Myocyte (in vitro differentiated cells): ENCODE measurements at regions not wholly inside any gene's neighbourhood (a gene's known extent, or its start where the extent isn't known, plus 50 kb on each side); places are given as distances from the start of the nearest gene placed in this dataset.

Source experiments
- DNase-seq: peaks from one replicate; pipeline ENCODE4 v3.0.0-alpha.2; 2012; ENCODE audit warnings: low read depth

DNA sequence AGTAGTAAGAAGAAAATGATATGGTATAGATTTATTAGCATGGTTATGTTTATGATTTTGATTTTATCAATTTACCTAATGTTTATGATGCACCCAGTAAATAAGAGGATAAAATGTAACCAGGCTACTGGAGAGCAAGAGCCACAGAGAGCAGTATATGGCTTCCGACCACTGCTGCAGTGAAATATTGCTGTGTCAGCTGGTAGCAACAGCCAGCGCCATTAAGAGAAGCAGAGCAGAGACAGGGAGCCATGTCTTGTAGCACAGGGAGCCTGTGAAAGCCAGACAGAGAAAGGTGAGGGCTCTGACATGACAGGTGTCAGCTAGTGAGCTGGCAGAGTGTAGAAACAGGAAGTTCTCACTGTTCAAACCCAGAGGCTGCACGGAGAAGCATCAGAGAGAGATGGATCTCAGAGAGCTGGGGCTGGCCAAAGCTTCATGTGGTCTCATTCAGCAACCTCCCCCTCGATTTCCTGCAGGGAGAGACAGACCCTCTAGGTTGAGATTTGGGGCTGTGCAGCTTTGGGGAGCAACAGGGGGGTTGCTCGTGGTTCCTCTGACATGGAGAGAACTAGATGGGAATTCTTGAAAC lies 202.1 kb downstream of the MED10 start:
- no peak for DNase-seq

DNA sequence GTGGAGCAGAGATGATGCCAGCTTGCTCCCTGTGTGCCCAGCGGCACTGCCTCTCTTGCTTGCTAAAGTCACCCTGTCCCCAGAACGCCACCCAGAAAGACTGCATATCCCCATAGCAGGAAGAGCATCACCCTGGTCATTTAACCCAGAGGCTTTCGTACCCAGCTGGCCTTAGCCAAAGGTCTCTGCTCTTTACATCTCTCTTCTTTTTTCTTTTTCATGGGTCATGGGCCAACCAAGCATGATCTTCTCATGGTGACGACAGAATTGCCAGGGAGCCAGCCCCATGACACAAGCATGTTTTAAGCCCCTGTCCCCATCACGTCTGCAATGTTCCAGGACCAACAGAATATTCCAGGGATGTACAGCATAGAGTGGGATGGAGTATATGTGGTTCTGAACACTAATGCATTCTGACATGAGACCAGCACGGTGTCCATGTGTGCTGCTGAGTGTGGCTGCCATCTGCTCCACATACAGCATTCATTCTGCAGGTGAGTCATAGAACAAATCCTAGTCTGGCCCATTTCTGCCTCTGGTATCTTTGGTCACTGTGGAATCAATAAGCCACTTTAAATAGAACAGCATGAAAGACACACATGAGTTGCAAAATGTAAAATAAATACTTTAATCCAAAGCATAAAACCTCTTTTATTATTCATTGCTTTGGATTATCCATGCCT lies 203.0 kb downstream of the MED10 start:
- no peak for DNase-seq

DNA sequence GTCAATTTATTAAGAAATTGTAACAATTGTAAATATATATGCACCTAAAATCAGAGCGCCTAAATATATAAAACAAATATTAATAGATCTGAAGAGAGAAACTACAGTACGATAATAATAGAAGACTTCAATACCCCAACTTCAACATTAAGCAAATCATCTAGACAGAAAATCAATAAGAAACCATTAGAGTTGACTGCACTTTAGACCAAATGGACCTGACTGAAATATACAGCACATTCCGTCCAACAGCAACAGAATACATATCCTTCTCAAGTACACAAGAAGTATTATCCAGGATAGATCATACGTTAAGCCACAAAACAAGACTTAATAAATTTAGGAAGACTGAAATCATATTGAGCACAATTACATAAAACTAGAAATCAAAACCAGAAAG lies 208.7 kb downstream of the MED10 start:
- DNase-seq: no peak

DNA sequence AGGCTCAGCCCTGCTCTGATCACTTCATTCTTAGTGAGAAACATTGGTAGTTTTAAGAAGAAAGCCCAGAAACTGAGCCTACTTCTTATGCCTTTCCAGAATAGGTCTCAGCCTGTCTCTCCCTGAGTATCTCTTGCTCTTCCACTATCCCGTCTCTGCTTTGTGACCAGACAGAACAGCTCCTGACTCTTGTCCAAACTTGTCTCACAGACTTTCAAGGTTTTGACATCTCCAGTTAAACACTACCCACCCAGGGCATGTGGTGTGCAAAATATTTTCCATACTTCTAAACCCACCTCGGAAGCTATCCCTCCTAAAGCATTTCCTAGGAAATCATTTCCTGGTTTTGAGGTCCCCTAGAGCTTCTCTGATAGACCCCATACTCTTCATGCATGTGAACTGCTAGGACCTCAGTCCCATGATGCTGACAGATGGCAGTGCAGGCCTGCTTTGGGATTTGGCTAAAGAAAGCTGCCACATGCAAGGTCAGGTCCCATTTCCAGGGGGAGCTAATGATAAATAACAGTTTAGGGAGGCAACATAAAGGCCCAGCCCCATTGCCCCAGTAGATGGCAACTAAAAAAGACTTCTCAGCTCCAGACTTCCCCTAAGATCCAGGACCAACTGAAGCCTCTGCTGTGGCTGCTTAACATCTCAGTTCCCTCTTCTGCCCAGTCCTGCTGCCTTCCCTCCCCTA lies 211.5 kb downstream of the MED10 start:
- DNase-seq: no peak

DNA sequence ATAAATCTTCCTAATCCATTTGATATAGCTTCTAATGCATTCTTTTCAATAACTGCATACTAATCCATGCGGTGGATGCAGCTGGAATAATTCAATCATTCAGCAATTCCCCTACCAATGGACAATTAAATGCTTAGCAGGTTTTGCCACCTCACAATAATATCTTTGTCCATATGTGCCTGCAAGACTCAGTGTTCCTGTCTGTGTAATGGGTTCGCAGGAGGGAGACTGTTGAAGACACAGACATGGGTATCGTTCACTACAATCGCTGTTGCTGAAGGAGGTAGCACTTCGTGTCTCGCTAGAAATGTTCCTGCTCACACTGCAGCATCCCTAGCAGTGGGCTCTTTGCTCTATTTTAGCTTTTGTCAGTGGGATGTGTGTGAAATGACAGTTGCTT lies 214.4 kb downstream of the MED10 start:
- no peak for DNase-seq

DNA sequence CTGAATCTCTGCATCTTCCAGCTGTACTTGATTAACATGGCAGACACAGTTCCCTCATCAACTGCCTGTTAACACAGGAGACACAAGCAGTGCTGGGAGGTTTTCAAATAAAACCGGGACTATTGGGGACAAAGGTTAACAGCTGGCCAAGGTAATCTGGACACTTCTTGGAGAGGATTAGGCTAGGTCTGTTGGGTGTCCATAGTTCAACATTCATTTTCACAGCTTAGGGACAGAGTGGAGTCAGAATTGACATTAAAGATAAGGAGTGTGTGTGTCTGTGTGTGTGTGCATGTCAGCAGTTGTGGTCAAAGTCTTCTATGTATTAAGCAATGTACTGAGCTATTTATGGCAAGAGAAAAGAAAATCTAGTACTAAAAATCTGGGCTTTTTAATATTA lies 216.2 kb downstream of the MED10 start:
- DNase-seq: no peak

DNA sequence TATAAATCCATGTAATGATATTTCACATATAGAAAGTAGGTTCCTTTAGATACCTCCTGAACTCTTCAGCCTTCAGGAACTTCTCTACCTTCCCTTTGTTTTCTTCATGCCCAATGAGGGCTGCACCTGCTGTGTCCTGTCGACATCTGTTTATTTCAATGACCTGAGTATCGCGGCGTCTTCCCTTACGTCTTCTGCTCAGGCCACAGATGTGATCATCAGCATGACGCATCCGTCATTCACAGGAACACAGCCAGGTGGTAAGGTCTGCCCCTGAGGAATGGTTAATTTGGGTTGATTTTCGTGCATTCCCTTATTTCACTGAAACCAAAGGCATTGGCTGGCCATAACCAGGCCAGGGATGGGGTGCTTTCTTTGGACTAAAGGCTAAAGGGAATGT lies 217.1 kb downstream of the MED10 start:
- no peak for DNase-seq

DNA sequence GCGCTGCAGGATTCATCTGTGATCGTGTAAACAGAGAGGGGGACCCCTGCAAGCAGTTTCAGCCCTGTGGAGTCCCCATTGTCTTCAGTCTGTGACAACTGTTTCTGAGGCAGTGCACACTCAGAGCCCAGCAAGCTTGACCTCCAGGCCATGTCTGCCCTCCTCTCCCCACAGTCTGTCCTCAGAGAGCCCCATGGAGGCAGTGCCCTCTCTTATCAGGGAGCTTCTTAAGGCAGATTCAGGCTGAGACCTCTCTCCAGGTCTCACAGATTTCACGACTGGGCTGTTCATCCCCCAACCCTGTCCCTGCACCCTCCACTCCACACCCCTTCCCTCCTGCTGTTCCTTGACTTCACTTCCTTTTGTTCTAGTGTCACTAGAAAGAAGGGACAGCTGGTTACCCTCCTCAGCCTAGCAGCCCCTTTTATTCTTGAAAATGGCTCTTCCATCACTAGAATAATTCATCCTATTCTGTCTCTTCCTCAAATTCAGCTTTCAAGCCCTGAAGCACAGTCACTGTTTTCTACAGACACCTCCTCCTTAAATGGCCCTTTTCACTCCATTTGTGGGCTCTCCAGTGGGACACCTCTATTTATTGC lies 218.4 kb downstream of the MED10 start:
- no peak for DNase-seq

DNA sequence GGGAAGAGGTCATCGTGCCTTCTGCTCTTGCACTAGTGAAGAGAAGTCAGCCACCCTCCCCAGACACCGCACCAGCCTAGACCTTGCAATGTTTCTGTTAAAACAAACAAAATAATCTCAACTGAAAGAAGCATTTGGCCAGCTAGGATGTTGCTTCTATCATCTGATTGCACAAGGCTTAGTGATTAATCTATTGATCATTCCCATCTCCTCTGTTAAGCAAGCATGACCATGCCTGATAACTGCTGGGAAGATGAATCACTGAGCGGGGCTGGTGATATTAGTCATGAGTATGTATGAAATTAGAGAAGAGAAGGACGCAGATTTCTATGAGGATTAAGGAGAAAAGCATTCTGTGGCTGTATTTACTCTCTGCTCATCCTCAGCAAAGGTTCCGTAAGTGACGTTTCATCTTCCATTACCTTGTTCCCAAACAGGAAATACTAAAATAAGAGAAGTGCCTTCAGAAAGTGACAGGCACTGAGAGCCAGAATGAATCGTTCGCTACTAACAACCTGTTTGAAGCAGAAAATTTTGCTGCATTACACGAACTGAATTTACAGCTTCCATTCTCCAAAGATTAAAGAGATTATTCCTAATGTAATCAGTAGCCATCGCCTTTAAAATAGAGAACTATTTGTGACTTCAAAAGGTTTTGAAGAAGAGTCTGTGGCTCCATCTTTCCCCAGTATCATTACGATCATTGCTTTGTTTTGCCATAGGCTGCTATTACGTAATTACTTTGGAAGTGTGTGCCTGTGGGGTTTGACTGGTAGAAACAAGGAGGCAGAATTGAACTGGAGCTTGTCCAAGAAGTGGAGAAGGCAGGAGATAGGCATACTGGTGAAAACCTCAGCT lies 219.1 kb downstream of the MED10 start:
- peak; percentile 39 for DNase-seq

DNA sequence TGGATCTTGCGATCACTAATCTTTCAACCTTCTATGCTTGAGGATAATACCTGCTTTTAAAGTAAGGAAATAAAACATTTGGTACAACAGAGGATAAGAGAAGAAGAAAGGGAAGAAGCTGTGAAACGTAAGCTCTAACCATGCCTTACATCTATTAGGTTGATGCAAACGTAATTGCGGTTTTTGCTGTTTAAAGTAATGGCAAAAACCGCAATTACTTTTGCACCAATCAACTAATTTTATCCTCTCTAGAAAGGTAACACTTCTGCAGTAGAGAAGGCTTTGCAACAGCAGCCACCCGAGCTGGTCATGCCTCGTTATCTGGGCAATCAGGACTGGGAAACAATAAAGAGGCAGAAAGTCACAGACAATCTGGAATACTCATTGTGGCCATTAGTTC lies 224.1 kb downstream of the MED10 start:
- no peak for DNase-seq

DNA sequence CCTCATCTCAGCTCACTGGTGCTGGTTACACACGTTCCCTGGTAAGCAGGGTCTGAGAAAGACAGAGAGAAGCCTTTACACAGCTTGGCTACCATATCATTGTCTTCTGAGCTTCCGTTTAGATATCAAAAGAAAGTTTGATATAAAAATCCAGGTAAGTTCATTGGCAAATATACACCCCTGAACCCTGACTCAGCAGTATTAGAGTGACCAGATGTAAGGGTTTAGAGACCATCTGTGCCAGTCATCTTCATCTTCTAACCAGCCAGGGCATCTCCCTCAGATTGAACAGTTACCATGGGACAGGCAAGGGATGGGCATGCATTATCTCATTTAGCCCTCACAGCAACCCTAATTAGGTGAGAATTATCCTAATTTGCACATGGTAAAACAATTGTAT lies 232.1 kb downstream of the MED10 start:
- no peak for DNase-seq

DNA sequence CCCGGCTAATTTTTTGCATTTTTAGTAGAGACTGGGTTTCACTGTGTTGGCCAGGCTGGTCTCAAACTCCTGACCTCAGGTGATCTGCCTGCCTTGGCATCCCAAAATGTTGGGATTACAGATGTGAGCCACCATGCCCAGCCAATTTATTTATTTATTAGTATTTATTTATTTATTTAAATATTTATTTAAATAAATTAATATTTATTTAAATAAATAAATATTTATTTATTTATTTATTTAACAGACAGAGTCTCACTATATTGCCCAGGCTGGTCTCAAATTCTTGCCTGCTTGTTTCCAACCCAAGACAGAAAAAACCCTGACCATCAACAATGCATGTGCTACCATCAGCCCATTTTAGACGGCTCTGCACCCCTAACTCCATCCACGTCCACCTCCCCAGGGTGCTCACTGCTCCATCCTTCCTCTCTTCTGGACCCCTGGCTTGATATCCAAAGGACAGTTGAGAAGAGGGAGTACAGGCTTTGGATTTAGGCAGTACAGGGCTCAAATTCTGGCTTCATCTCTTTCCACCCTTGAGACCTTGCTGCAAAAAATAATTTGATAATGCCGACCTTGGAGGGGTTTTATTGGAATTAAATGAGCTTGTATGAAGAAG lies 232.6 kb downstream of the MED10 start:
- DNase-seq: no peak

DNA sequence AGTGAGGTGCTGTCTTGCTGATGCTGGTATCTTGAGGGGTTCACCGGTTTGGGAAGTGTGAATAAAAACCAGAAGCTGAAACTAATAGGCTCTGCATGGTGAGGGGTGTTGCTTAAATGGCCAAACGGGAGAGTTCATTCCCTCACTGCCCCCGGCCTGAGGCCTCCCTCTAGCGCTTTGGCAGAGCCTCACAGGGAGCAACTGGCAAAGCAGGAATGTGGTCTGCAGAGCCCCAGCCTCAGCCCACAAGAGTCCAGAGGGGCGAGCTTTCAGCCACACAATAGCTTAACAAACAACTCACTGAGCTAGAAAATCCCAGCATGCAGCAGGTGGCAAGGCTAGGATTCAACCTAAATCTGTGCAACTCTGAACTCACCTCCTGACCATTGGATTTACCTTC lies 234.8 kb downstream of the MED10 start:
- DNase-seq: peak; percentile 2

DNA sequence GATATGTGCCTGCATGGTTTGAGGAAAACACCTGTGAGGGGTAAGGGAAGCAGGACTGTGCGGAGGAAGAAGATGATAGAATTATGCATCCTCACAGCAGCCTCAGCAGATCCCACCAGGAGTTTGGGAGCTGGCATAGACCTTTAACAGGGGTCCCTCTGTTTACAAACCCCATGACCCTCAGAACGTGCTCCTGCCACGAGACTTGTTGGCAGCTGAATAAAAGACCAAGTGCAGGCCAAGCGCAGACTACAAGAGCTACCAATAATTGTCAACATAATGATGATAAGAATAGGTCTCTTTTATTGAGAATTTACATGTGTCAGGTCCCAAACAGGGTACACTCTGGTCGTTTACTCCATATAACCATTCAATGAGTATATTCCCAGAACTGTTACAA lies 236.0 kb downstream of the MED10 start:
- no peak for DNase-seq

DNA sequence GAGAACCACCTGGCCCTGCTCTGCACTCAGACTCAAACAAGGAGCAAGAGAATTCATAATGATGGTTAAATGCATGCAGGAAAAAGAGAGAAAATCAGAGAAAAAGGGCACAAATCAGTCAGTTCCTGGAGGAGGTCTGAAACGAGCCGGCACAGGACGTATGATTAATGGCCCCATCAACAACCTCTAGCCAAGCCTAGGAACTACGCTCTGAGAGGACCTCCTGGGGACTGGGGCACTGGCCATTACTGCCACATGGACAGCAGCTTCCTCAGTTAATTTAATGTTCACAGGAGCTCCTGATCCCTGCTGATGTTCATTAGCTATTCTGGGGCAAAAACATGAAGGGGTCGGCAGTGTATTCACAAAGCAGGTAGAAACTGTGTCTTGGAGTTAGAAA lies 238.1 kb downstream of the MED10 start:
- no peak for DNase-seq

DNA sequence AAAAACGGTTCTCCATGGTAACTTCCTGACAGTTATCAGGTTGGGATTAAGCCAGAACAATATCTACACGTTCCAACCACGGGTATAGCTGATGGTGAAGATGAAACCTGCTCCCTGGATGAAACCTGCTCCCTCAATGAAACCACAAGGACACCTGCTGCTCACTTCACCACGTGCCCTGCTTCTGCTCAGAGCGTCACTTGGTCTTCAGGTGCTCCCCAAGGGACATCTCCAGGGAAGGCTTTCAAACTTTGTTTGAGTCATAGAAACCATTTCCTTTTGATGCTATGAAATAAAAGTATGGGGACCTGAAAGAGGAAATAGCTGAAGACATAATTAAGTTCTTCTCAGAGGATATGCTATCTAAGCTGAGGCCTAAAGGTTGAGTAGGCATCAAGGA lies 242.4 kb downstream of the MED10 start:
- DNase-seq: no peak

DNA sequence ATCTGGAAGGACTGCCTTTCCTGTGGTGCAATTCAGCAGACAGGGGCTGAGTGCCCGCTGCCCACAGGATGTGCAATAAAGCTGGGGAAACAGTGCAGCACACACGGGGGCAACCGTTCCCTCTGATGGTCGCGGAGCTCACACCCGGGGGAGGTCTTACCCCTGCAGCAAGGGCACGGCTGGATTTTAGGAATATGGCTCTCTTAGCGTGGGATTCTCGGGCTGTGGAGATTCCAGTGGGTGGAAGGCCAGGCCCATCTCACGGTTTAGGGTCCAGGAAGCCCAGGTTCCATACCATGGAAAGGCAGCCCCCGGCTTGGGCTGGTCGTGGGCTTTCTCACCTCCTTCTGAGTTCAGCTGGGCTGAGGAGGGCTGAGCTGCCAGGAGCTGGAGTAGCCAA lies 244.1 kb downstream of the MED10 start:
- no peak for DNase-seq

DNA sequence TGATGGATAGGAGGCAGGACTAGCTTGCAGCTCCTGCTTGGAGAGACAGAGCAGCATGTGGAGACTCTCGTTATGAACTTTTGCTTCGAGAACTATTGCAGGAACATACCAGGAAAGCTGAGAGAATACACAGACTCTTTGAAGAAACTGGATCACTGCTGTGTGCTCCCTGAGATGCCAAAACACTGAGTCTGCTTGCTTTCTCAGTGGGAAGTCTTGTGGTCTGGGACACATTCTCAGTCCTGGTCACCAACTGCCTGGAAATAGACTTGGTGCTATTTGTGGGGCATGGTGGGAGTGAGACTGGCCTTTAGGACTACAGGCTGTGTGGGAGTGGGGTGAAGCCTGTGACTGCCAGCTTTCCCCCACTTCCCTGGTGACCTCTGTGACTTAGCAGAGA lies 252.6 kb downstream of the MED10 start:
- peak; percentile 5 for DNase-seq

DNA sequence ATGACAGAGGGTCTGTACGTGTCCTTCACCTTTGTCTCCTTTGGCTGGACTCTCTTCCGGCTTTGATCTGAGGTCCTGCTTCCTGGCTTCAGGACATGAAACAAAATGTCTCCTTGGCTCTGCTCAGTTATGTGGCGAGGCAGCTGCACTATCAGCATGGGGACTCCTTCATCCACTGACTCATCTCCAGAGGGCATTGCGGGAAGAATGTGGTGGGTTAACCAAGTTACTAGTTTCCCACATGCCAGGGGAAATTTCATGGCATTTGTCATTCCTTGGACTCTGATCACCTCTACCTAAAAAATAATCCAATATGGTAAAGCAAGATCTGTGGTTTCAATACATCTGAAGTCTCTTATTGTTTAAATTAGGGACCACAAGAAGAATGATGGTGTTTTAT lies 259.7 kb downstream of the MED10 start:
- DNase-seq: peak; percentile 9

DNA sequence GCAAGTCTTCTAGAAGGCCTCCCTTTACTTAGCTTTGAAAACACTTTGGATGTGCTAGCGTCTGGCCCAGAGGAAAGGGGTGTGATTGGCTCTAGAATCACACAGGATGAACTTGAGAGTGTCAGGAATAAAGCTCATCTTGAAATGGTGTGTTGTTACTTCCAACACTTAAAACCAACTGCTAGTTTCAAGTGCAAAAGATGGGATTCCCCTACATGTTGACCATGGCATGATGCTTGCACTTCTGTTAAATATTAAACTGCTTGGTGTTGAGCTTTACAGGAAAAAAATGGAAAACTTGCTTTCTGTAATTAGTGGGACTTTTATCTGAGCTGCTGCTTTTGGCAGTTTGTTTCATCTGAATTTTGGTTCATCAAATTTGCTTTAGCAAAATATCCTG lies 261.1 kb downstream of the MED10 start:
- DNase-seq: no peak

DNA sequence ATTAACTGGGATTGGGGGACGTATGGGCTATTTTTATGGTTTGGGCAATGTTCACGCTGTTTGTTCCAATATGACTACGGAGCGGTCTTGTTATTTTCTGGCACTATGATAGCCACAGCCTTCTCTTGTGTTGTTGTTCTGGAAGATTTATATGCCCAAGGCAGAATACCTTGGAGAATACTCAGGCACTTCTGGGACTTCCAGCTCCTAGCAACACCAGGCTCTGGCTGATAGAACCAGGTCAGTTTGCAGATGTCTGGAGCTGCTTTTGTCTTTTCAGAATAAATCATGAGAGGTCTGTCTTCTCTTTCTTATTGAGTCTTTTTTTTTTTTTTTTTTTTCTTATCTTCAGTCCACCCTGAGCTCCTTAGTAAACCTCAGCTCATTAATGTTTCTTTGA lies 262.5 kb downstream of the MED10 start:
- no peak for DNase-seq
